ENCODE measurements at regions not wholly inside any gene's neighbourhood (a gene's known extent, or its start where the extent isn't known, plus 50 kb on each side); places are given as distances from the start of the nearest gene placed in this dataset.

GRCh38 chr9:84590706-84591105 is 78.8 kb upstream of the NTRK2 start:
- DNase-seq: no peak

- no peak for DNase-seq
Measured at GRCh38 chr9:84592918-84593317, 76.6 kb upstream of the NTRK2 start.

- DNase-seq: no peak
Measured at GRCh38 chr9:84593352-84593751, 76.2 kb upstream of the NTRK2 start.

GRCh38 chr9:84597131-84597530 is 72.4 kb upstream of the NTRK2 start:
- DNase-seq: no peak

GRCh38 chr9:84598921-84599636 is 70.5 kb upstream of the NTRK2 start:
- DNase-seq: no peak

GRCh38 chr9:84600739-84601138 is 68.8 kb upstream of the NTRK2 start:
- DNase-seq: no peak

GRCh38 chr9:84604223-84604622 is 65.3 kb upstream of the NTRK2 start:
- no peak for DNase-seq

GRCh38 chr9:84609779-84610178 is 59.8 kb upstream of the NTRK2 start:
- DNase-seq: no peak

- DNase-seq: no peak
Measured at GRCh38 chr9:84613431-84613830, 56.1 kb upstream of the NTRK2 start.

- no peak for DNase-seq
Measured at GRCh38 chr9:84615544-84615943, 54.0 kb upstream of the NTRK2 start.

- no peak for DNase-seq
Measured at GRCh38 chr9:84617411-84618029, 52.0 kb upstream of the NTRK2 start.
